NCI-H2171 (cell line): ENCODE measurements at regions not wholly inside any gene's neighbourhood (a gene's known extent, or its start where the extent isn't known, plus 50 kb on each side); places are given as distances from the start of the nearest gene placed in this dataset.

Experiments used
- DNase-seq: peaks from one replicate; lab custom pipeline; 2025; lab: John Stamatoyannopoulos, UW

DNA sequence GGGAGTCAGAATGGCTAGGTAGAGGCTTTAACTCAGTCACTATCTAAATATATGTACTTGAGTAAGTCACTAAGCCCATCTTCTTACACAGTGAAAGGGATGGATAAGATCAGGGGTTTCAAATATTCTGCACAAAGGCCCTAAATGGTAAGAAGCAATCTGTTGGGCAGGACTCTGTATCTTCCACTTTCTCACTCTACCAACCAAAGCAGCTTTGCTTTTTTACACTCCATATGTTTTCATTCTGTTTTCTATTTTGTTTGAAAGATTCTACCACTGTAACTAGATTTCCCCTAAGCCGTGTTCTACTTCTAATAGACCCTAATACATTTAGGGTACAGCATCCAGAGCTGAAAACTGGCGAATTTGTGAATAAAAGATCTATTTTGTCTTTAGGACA is 477.5 kb upstream of the NMUR2 start:
- DNase-seq, result no peak

- DNase-seq, result peak; percentile 11
Measured at GRCh38 chr5:152883066-152883775, 478.1 kb upstream of the NMUR2 start.

GRCh38 chr5:152884006-152884405 is 478.9 kb upstream of the NMUR2 start:
- no peak for DNase-seq

DNA sequence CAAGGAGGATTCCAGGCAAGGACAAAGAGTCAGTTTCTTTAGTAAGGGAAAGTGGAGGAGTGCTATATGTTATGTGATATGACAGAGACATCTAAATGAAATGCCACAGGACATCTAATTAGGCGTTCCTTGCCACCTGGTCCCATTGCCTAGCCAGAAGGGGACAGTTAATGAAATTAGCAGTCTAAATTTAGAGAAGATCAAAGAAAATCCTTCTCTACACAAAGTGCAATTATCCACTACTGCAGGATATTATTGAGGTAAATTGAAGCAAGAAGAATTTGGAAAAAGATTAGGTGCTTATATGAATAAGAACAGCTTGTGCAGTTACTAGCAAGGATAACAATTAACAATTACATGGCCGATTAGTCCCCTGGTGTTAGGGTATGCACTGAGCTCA is 495.3 kb upstream of the NMUR2 start:
- no peak for DNase-seq

DNA sequence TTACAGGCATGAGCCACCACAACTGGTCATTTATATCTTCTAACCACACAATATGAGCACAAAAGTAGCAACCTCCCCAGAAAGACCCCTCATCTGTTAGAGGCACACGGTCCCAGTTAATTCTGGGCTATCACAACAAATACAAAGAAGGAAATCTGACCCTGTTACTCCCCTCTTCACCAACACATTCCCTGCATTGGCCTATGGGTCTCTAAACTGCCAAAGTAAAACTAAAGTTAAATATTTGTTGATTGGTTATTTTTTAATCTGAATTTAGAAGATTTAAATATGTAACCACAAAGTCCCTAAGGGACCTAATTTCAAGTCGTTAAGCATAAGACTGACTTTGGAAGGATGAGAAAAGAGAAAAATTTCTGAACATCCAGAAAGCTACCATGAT is 496.7 kb upstream of the NMUR2 start:
- no peak for DNase-seq

DNA sequence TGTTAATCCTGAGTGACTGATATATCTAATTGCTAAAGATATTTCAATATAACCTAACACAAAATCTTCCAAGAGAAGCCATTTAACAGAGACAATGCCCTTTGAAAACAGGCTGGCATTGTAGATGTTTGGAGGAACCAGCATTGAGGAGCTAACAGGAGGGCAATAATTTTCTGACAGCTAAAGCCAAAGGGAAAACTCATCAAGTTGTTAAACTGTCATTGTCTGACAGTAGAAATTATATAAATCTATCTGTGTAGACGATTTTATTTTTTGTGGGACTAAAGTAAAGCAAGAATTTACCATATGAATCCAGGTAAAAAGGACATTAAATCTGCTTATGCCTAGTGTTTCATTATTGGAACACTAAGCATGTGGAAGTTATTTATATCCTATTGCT is 500.2 kb upstream of the NMUR2 start:
- no peak for DNase-seq

GRCh38 chr5:152907488-152908245 is 502.6 kb upstream of the NMUR2 start:
- no peak for DNase-seq

DNA sequence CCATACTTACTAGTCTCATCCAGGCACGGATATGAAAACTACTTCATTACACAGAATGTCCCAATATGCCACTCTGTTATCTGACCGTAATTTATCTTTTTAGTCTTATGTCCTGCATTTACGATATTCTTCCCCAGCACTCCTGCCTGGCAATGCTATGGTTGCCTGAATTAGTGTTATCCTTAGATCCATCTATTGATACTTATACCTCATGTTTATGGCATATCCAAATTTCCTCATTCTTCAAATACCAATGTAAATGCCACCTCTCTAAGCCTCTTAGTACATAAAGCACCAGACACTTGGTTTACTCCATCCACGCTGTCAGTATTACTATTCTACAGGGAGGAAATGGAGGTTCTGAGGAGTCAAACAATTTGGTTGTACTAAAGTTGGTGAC is 507.8 kb upstream of the NMUR2 start:
- no peak for DNase-seq

- no peak for DNase-seq
Measured at GRCh38 chr5:152932621-152933020, 527.5 kb upstream of the NMUR2 start.

GRCh38 chr5:152933056-152933455 is 528.0 kb upstream of the NMUR2 start:
- DNase-seq, result no peak

DNA sequence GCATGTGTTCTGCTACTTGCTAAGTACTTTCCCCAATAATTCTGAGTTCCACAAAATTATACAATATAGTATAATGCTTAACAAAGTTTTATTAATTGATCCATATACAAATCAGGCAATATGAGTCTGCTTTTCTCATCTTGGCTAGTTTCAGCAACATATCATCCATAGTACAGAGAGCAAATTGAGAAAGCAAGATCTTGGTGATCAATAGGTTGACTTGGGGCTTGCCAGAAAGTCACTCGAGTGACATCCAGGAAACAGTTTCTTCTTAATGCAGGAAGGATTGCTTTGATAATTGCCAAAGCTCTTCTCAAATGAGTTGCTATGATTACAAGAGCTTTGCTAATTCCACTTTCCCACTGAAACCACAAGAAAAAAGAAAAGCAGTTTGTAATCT is 533.6 kb upstream of the NMUR2 start:
- DNase-seq, result no peak

- no peak for DNase-seq
Measured at GRCh38 chr5:152942633-152943336, 537.7 kb upstream of the NMUR2 start.

DNA sequence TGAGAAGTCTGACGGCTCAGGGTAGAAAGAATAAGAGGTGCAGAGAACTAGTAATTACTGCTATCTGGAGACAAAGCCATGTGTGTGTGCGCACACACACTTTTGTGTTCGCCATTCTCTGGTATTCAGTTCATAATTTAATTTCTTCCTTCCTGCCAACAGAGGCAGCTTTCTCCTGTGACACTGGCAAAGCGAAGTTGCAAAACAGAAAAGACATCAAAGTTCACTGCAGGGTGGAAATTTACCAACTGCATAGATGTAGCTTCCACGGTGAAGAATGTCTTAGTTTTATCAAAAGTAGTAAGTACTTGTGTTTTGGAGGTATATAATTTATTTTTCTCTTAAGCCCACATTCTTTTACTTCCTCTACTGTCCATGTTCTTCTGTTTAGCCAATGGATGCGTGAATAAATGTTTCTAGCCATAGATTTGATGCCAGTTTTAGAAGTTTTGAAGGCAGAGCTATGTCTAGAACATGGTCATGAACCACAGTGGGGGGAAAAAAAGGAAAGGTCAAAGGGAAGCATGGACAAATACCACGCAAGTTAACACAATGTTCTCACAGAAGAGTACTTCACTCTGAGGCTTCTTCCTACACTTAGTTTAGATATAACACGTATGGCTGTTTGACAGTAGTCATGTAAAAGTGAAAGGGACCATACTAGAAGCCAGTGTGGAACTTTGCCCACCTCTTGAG is 536.5 kb upstream of the GRIA1 start:
- no peak for DNase-seq

DNA sequence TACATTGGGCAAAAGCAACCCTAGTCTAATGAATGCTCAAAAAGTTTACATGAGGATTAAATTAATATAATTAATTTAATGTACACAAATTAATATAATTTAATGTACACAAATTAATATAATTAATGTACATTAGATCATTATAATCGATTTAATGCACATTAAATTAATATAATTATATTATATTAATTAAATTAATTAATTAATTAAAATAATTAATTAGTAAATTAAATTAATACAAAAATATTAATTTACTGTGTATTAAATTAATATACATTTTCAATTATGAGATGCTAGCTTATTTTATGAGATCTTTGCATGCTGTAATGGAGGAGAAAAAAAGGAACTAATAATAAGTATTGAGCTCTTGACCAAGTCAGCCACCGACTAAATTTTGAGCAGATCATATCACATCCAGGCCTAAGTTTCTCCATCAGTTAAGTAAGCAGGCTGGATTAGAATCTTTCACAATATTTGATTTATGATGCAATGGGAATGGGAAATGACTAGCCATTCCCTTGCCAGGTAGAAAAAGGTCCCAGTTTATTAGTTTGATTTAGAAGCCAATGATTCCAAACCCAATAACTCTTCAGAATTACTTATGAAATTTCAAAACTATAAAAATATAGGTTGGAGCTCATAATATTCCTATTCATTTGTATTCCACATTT is 533.4 kb upstream of the GRIA1 start:
- no peak for DNase-seq

DNA sequence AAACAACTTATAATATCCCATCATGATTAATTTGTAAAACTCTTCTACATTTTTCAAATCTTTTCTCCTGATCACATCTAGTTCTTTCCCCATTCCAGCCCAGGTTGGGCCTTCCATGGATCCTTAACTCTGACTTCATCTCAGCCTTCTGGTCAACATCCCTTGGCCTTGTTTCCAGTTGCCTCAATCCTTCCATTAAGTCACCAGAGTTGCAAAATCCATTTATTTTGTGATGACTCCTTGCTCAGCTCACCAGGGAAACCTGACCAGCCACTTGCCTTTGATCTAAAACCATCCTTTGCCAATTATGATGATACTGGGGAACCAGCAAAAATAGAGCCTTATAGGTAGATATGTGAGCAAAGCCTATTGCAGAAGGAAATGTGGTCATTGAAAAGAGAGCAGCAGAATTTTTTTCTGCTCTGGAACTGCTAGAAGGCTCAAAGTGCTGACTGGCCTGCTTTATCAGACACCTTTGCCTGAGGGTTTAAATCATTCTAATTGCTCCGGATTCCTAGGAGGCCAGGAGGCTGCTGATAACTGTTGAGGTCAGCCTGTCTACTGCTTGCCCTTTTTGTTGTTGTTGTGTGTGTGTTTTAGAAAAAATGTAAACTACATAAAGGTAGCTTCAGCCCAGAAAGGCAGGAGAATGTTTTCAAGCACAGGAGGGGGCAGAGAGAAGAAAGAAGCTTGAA is 512.2 kb upstream of the GRIA1 start:
- DNase-seq, result no peak

DNA sequence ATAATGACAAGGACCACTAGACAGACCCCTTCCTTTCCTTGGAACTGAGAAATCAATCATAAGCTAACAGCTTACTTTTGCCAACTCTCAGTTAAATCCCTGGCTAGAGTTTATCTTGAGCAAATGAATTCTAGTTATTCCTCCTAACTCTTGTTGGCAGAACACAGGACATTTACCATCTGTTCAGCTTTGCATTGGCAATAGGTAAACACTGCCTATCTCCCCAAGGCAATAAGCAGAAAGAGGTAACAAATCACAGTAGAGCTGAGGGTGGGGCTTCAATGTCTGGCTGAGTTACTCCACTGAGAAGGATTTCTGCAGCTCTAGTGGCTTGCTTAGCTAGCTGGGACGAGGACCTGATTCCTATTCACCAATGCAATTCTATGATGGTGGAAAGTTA is 503.3 kb upstream of the GRIA1 start:
- peak; percentile 8 for DNase-seq

GRCh38 chr5:152990217-152990616 is 500.3 kb upstream of the GRIA1 start:
- no peak for DNase-seq

- no peak for DNase-seq
Measured at GRCh38 chr5:152990649-152991048, 499.8 kb upstream of the GRIA1 start.

- DNase-seq, result no peak
Measured at GRCh38 chr5:152994033-152994680, 496.3 kb upstream of the GRIA1 start.

DNA sequence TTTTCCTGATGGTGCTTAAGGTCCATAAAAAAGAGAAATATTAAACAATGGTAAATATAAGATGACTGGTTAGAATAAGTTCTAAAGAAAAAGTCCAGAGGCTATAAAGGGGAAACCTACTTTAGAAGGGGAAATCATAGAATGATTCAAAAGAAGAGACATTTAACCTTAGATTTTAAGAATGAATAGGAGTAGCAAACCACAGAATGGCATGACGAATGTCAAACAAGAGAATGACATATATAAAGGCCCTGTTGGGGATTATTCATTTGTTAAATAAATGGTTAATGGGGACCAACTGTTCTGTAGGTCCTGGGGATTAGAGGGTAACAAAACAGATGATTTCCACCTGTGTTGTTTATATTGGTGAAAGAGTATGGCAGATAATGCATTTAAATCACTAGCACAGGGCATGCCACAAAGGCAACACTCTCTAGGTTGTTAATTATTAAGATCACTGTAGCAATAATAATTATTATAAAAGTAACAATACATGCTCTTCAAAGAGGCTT is 495.2 kb upstream of the GRIA1 start:
- DNase-seq, result no peak

DNA sequence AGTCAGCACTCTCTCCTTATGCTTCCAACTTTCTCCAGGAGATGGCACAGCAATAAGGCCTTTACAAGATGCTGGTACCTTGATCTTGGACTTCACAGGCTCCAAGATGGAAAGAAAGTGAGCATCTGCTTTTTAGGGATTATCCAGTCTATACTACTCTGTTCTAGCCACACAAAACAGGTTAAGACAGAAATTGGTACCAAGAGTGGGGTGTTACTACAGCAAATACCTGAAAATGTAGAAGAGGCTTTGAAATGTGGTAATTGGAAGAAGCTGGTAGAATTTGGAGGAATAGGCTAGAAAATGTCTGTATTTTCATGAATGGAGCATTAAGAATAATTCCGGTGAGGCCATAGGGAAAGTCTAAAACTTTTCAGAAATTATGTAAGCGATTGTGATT is 484.8 kb upstream of the GRIA1 start:
- no peak for DNase-seq
